RWPE2 (cell line): ENCODE measurements at regions not wholly inside any gene's neighbourhood (a gene's known extent, or its start where the extent isn't known, plus 50 kb on each side); places are given as distances from the start of the nearest gene placed in this dataset.

ENCODE experiments used
- ATAC-seq: fragments of 200-7000 bp; cut with Tn5 transposase; 3 replicates; pipeline ENCODE4 v1.9.1; 2021; ENCODE audit warnings: low read depth
- DNase-seq: peaks from one replicate; pipeline ENCODE4 v3.0.0-alpha.2; 2020; ENCODE audit warnings: low spot score
- H3K27ac ChIP-seq: fragments of 450-650 bp; 2 replicates; pipeline ENCODE4 v1.5.1; 2017; ENCODE audit warnings: mild to moderate bottlenecking; ENCODE audit not compliant: poor library complexity, severe bottlenecking
- H3K27me3 ChIP-seq: fragments of 250-450 bp; sonication (Bioruptor Pico); 2 replicates; pipeline ENCODE4 v1.5.1; 2021; ENCODE audit warnings: mild to moderate bottlenecking, moderate library complexity; ENCODE audit not compliant: insufficient read depth, poor library complexity, severe bottlenecking
- H3K36me3 ChIP-seq: fragments of 250-450 bp; sonication (Bioruptor Pico); 2 replicates; pipeline ENCODE4 v1.5.1; 2020; ENCODE audit warnings: low read depth, mild to moderate bottlenecking, moderate library complexity
- H3K4me1 ChIP-seq: fragments of 250-450 bp; sonication (Bioruptor Pico); 2 replicates; pipeline ENCODE4 v1.5.1; 2021; ENCODE audit warnings: mild to moderate bottlenecking, moderate library complexity; ENCODE audit not compliant: insufficient read depth, poor library complexity, severe bottlenecking
- H3K4me3 ChIP-seq: fragments of 250-450 bp; sonication (Bioruptor Pico); 2 replicates; pipeline ENCODE4 v1.5.1; 2021; ENCODE audit warnings: mild to moderate bottlenecking, moderate library complexity; ENCODE audit not compliant: severe bottlenecking
- H3K9me3 ChIP-seq: fragments of 250-450 bp; sonication (Bioruptor Pico); 2 replicates; pipeline ENCODE4 v1.5.1; 2021; ENCODE audit warnings: mild to moderate bottlenecking, moderate library complexity; ENCODE audit not compliant: severe bottlenecking
- CTCF ChIP-seq: fragments of 450-650 bp; IDR thresholded peaks from one replicate; pipeline ENCODE4 v1.5.1; 2017; ENCODE audit warnings: mild to moderate bottlenecking, moderate library complexity; ENCODE audit not compliant: poor library complexity, severe bottlenecking

- Histone ChIP-seq H3K27me3 (no peaks in the 10 kb centered on the region), H3K4me3 (no peak overlapping the region), H3K4me1 (peaks cover 8% of the 10 kb centered on the region), H3K36me3 (no peaks in the 10 kb centered on the region), H3K9me3 (no peaks in the 10 kb centered on the region), H3K27ac (no peak overlapping the region)
- TF ChIP-seq CTCF = no peak
- DNase-seq (no peak), ATAC-seq (no peak)
Measured at GRCh38 chr7:17516771-17517170, 218.3 kb downstream of the AHR start.

GRCh38 chr7:17520941-17521340 lies 222.5 kb downstream of the AHR start:
- ATAC-seq = no peak
- no peak for DNase-seq
- Histone ChIP-seq H3K27ac (peak overlapping the region; percentile 36), H3K4me1 (peaks cover 30% of the 10 kb centered on the region), H3K27me3 (no peaks in the 10 kb centered on the region), H3K9me3 (no peaks in the 10 kb centered on the region), H3K4me3 (no peak overlapping the region), H3K36me3 (no peaks in the 10 kb centered on the region)
- no peak for TF ChIP-seq CTCF

GRCh38 chr7:17521437-17521836 lies 223.0 kb downstream of the AHR start:
- peak; percentile 57; the same call in 1 of the 3 replicates for ATAC-seq
- H3K4me1 ChIP-seq = peaks cover 30% of the 10 kb centered on the region
- DNase-seq = no peak
- H3K4me3 ChIP-seq = no peak overlapping the region
- TF ChIP-seq CTCF = no peak
- H3K27ac ChIP-seq = peak overlapping the region; percentile 36
- H3K27me3 ChIP-seq = no peaks in the 10 kb centered on the region
- H3K36me3 ChIP-seq = no peaks in the 10 kb centered on the region
- no peaks in the 10 kb centered on the region for H3K9me3 ChIP-seq

- Histone ChIP-seq H3K36me3 (no peaks in the 10 kb centered on the region), H3K27ac (peak overlapping the region; percentile 26), H3K4me3 (no peak overlapping the region), H3K9me3 (no peaks in the 10 kb centered on the region), H3K27me3 (no peaks in the 10 kb centered on the region), H3K4me1 (peaks cover 34% of the 10 kb centered on the region)
- no peak for TF ChIP-seq CTCF
- ATAC-seq = peak; percentile 92
- peak; percentile 64 for DNase-seq
Measured at GRCh38 chr7:17523813-17524739, 225.6 kb downstream of the AHR start.

- Histone ChIP-seq H3K4me1 (peaks cover 34% of the 10 kb centered on the region), H3K27me3 (no peaks in the 10 kb centered on the region), H3K27ac (peak overlapping the region; percentile 26), H3K36me3 (no peaks in the 10 kb centered on the region), H3K4me3 (no peak overlapping the region), H3K9me3 (no peaks in the 10 kb centered on the region)
- ATAC-seq = no peak
- no peak for DNase-seq
- no peak for TF ChIP-seq CTCF
Measured at GRCh38 chr7:17524746-17525145, 226.3 kb downstream of the AHR start.
